ENCODE measurements at regions not wholly inside any gene's neighbourhood (a gene's known extent, or its start where the extent isn't known, plus 50 kb on each side); places are given as distances from the start of the nearest gene placed in this dataset.

- intact Hi-C loops (cut with micrococcal nuclease): no loop called here
- CTCF ChIA-PET (ENCODE audit: partially characterized antibody): no interaction called here
These were observed 199.9 kb upstream of the KRR1 start for GRCh38 chr12:75711271-75711670.

DNA sequence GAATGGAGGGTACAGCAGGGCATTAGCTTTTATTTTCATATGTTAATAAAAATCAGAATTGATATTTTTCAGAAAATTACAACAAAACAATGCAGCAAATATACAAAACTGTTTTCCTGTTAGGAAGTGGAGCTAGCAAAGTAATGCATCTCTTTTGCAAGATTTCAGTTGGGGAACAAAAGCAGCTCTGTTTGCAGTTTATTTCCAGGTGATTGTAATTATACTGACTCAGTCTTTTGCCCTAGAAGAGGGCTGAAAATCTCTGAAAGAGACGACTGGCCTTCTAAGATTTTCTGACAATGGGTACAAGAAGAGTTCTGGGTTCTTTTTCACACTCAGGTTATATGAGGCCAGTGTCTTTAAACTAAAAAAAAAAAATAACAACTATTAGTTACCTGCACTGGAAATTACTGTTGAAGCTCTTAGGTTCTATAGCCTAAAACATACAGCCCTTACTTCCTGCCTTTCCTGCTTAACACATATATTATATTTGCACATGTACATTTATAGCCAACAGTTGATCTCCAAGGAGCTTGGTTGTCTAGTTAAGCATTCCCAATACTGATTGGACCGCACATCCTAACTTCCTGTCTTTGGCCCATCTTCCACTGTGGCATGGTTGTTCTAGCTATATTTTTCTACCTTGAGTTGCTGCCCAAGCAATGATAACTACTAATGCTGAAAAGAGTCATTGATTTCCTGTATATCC, 199.1 kb upstream of the KRR1 start:
- Histone ChIP-seq H3K27me3 (ENCODE audit: insufficient read depth, low read length) (no peaks in the 10 kb centered on the region), H3K9me3 (ENCODE audit: control insufficient read depth in 1 of 2, low read length in 2 of 2) (no peaks in the 10 kb centered on the region), H3K4me1 (ENCODE audit: insufficient read depth, low read length) (no peaks in the 10 kb centered on the region), H3K4me3 (ENCODE audit: low read length in 2 of 2) (no peak overlapping the region), H3K27ac (ENCODE audit: low read depth, low read length) (no peak overlapping the region), H3K36me3 (ENCODE audit: insufficient read depth, low read length) (no peaks in the 10 kb centered on the region)
- CTCF ChIA-PET (ENCODE audit: partially characterized antibody): interaction anchor here (0.8 kb wide), 1 partner anchor 220 kb away, joined by 3 read pairs; no protein-coding TSS in a partner anchor
- DNase-seq: no peak
- Mint-ChIP-seq H3K9me3 (no peaks in the 10 kb centered on the region), H3K4me3 (no peak overlapping the region), H3K27me3 (no peaks in the 10 kb centered on the region), H3K27ac (peak overlapping the region in 1 of 7 donors; percentile 38), H3K36me3 (no peaks in the 10 kb centered on the region), H3K4me1 (peaks cover 0 to 6% (median 1%) of the 10 kb centered on the region in 4 donors)
- POLR2A ChIA-PET (ENCODE audit: partially characterized antibody): no interaction called here
- intact Hi-C loops (cut with micrococcal nuclease): no loop called here

More at GRCh38 chr12:75711271-75711670, 199.9 kb upstream of the KRR1 start:
- Mint-ChIP-seq H3K27ac (no peak overlapping the region), H3K4me3 (no peak overlapping the region), H3K36me3 (no peaks in the 10 kb centered on the region), H3K4me1 (peaks cover 0 to 6% (median 1%) of the 10 kb centered on the region in 4 donors), H3K9me3 (no peaks in the 10 kb centered on the region), H3K27me3 (no peaks in the 10 kb centered on the region)
- H3K9me3 ChIP-seq (ENCODE audit: control insufficient read depth in 1 of 2, low read length in 2 of 2): no peaks in the 10 kb centered on the region
- POLR2A ChIA-PET (ENCODE audit: partially characterized antibody): no interaction called here
- H3K4me3 ChIP-seq (ENCODE audit: low read length in 2 of 2): no peak overlapping the region
- no peak overlapping the region for H3K27ac ChIP-seq (ENCODE audit: low read depth, low read length)
- no peaks in the 10 kb centered on the region for H3K4me1 ChIP-seq (ENCODE audit: insufficient read depth, low read length)
- DNase-seq: no peak
- H3K27me3 ChIP-seq (ENCODE audit: insufficient read depth, low read length): no peaks in the 10 kb centered on the region
- H3K36me3 ChIP-seq (ENCODE audit: insufficient read depth, low read length): no peaks in the 10 kb centered on the region

DNA sequence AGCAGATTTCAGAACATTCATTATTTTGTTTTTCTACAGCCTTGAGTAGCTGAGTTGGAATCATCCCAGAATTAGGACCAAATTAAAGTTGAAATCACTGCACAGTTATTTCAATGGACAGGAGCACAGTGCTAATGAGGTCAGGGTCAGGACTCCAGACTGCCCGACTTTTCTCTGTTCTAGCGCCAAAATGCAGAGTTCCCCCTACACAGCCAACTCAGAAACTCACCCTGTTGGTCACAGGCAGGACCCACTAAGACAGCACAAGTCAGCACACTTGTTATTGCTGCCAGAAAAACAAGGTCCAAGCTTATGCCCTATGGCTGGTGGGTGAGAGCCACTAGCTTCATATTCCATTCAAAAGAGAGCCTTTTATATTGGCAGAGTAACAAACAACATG, 198.1 kb upstream of the KRR1 start:
- no peaks in the 10 kb centered on the region for H3K4me1 ChIP-seq (ENCODE audit: insufficient read depth, low read length)
- no peak overlapping the region for H3K4me3 Mint-ChIP-seq
- H3K36me3 ChIP-seq (ENCODE audit: insufficient read depth, low read length): no peaks in the 10 kb centered on the region
- intact Hi-C loops (cut with micrococcal nuclease): no loop called here
- POLR2A ChIA-PET (ENCODE audit: partially characterized antibody): no interaction called here
- H3K27me3 Mint-ChIP-seq: no peaks in the 10 kb centered on the region
- H3K9me3 ChIP-seq (ENCODE audit: control insufficient read depth in 1 of 2, low read length in 2 of 2): no peaks in the 10 kb centered on the region
- no peaks in the 10 kb centered on the region for H3K36me3 Mint-ChIP-seq
- no peak for DNase-seq
- no peak overlapping the region for H3K27ac ChIP-seq (ENCODE audit: low read depth, low read length)
- peaks cover 0 to 6% (median 1%) of the 10 kb centered on the region in 4 donors for H3K4me1 Mint-ChIP-seq
- H3K27ac Mint-ChIP-seq: no peak overlapping the region
- CTCF ChIA-PET (ENCODE audit: partially characterized antibody): no interaction called here
- no peak overlapping the region for H3K4me3 ChIP-seq (ENCODE audit: low read length in 2 of 2)
- no peaks in the 10 kb centered on the region for H3K27me3 ChIP-seq (ENCODE audit: insufficient read depth, low read length)
- H3K9me3 Mint-ChIP-seq: no peaks in the 10 kb centered on the region

DNA sequence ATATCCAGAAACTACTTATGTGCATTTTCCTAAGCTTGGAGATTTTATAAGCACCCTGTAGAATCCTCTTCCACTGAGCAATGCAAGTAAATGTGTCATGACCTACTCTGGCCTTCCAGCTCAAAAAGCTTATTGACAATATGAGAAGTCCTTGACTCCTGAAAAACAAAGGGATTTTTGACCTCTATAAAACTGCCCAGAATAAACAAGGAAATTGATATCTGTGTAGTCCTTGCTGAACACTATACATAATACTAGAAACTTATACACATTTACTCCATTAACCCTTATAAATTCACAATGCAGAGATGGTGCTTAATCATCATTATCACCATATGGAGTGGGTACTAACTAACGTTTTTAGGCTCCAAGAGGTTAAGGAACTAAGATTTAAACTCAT, 197.4 kb upstream of the KRR1 start:
- Histone ChIP-seq H3K4me1 (ENCODE audit: insufficient read depth, low read length) (no peaks in the 10 kb centered on the region), H3K9me3 (ENCODE audit: control insufficient read depth in 1 of 2, low read length in 2 of 2) (no peaks in the 10 kb centered on the region), H3K27ac (ENCODE audit: low read depth, low read length) (no peak overlapping the region), H3K36me3 (ENCODE audit: insufficient read depth, low read length) (no peaks in the 10 kb centered on the region), H3K4me3 (ENCODE audit: low read length in 2 of 2) (no peak overlapping the region), H3K27me3 (ENCODE audit: insufficient read depth, low read length) (no peaks in the 10 kb centered on the region)
- Mint-ChIP-seq H3K36me3 (no peaks in the 10 kb centered on the region), H3K9me3 (no peaks in the 10 kb centered on the region), H3K27me3 (no peaks in the 10 kb centered on the region), H3K4me1 (peaks cover 0 to 6% (median 1%) of the 10 kb centered on the region in 4 donors), H3K4me3 (no peak overlapping the region), H3K27ac (no peak overlapping the region)
- no peak for DNase-seq
- ChIA-PET CTCF (ENCODE audit: partially characterized antibody) (no interaction called here), POLR2A (ENCODE audit: partially characterized antibody) (no interaction called here)
- intact Hi-C loops (cut with micrococcal nuclease): no loop called here

DNA sequence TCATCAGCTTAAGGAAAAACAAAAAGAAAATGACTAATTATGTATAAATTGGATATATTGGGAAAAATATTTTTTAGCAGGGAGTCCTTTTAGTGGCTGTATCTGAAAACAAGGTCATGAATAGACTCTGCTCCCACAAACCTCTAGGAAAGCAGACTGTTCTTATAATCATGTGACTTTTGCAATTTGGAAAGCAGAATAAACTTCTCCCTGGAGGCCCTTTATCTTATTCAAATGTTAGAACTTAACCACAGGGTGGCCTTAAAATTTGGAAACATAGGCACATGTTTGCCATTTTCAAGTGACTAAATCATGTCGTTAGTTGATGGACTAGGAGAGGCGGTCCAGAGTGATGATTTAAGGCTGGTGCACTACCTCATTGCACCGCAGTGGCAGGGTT, 196.6 kb upstream of the KRR1 start:
- POLR2A ChIA-PET (ENCODE audit: partially characterized antibody): no interaction called here
- Histone ChIP-seq H3K4me3 (ENCODE audit: low read length in 2 of 2) (no peak overlapping the region), H3K36me3 (ENCODE audit: insufficient read depth, low read length) (no peaks in the 10 kb centered on the region), H3K27me3 (ENCODE audit: insufficient read depth, low read length) (no peaks in the 10 kb centered on the region), H3K4me1 (ENCODE audit: insufficient read depth, low read length) (peaks cover 5% of the 10 kb centered on the region), H3K27ac (ENCODE audit: low read depth, low read length) (no peak overlapping the region), H3K9me3 (ENCODE audit: control insufficient read depth in 1 of 2, low read length in 2 of 2) (no peaks in the 10 kb centered on the region)
- Mint-ChIP-seq H3K4me3 (no peak overlapping the region), H3K9me3 (no peaks in the 10 kb centered on the region), H3K4me1 (peaks cover 4 to 7% (median 5%) of the 10 kb centered on the region in 4 donors), H3K27me3 (no peaks in the 10 kb centered on the region), H3K36me3 (no peaks in the 10 kb centered on the region), H3K27ac (no peak overlapping the region)
- intact Hi-C loops (cut with micrococcal nuclease): no loop called here
- DNase-seq: no peak
- CTCF ChIA-PET (ENCODE audit: partially characterized antibody): no interaction called here

GRCh38 chr12:75706786-75707605, 195.6 kb upstream of the KRR1 start:
- H3K4me1 Mint-ChIP-seq: peaks cover 11 to 15% (median 14%) of the 10 kb centered on the region in 4 donors
- Histone ChIP-seq H3K27me3 (ENCODE audit: insufficient read depth, low read length) (no peaks in the 10 kb centered on the region), H3K9me3 (ENCODE audit: control insufficient read depth in 1 of 2, low read length in 2 of 2) (no peaks in the 10 kb centered on the region), H3K27ac (ENCODE audit: low read depth, low read length) (no peak overlapping the region), H3K4me1 (ENCODE audit: insufficient read depth, low read length) (peaks cover 14% of the 10 kb centered on the region), H3K36me3 (ENCODE audit: insufficient read depth, low read length) (no peaks in the 10 kb centered on the region), H3K4me3 (ENCODE audit: low read length in 2 of 2) (no peak overlapping the region)
- no peaks in the 10 kb centered on the region for H3K9me3 Mint-ChIP-seq
- H3K36me3 Mint-ChIP-seq: no peaks in the 10 kb centered on the region
- no peaks in the 10 kb centered on the region for H3K27me3 Mint-ChIP-seq
- no peak overlapping the region for H3K4me3 Mint-ChIP-seq
- POLR2A ChIA-PET (ENCODE audit: partially characterized antibody): no interaction called here
- no peak overlapping the region for H3K27ac Mint-ChIP-seq
- CTCF ChIA-PET (ENCODE audit: partially characterized antibody): no interaction called here
- intact Hi-C loops (cut with micrococcal nuclease): no loop called here
- no peak for DNase-seq

- Mint-ChIP-seq H3K27me3 (no peaks in the 10 kb centered on the region), H3K9me3 (no peaks in the 10 kb centered on the region), H3K4me3 (no peak overlapping the region), H3K36me3 (no peaks in the 10 kb centered on the region), H3K27ac (no peak overlapping the region), H3K4me1 (peaks cover 14 to 20% (median 18%) of the 10 kb centered on the region in 4 donors)
- ChIA-PET POLR2A (ENCODE audit: partially characterized antibody) (no interaction called here), CTCF (ENCODE audit: partially characterized antibody) (no interaction called here)
- no peak for DNase-seq
- no peaks in the 10 kb centered on the region for H3K27me3 ChIP-seq (ENCODE audit: insufficient read depth, low read length)
- H3K4me3 ChIP-seq (ENCODE audit: low read length in 2 of 2): no peak overlapping the region
- H3K36me3 ChIP-seq (ENCODE audit: insufficient read depth, low read length): no peaks in the 10 kb centered on the region
- intact Hi-C loops (cut with micrococcal nuclease): no loop called here
- no peaks in the 10 kb centered on the region for H3K9me3 ChIP-seq (ENCODE audit: control insufficient read depth in 1 of 2, low read length in 2 of 2)
- peaks cover 19% of the 10 kb centered on the region for H3K4me1 ChIP-seq (ENCODE audit: insufficient read depth, low read length)
- no peak overlapping the region for H3K27ac ChIP-seq (ENCODE audit: low read depth, low read length)
These were observed 194.6 kb upstream of the KRR1 start for GRCh38 chr12:75705749-75706711.
